Endothelial cell of umbilical vein (primary cell): ENCODE measurements at regions not wholly inside any gene's neighbourhood (a gene's known extent, or its start where the extent isn't known, plus 50 kb on each side); places are given as distances from the start of the nearest gene placed in this dataset.

ENCODE experiments used
- BruUV-seq: library from RNA; stranded (reverse); fragments of 400-500 nt; replicated peaks from 2 replicates; lab custom pipeline; 2021; lab: Mats Ljungman, UMichigan
- CTCF ChIA-PET: fragments of 300-600, 350-600 bp; sonication (Branson Sonifier 250); formaldehyde crosslinking; loops from one replicate; lab custom pipeline; 2021; ENCODE audit warnings: antibody characterized with exemption, inconsistent platforms; lab: Charles Lee
- POLR2A ChIA-PET: fragments of 300-600, 350-600 bp; sonication (Branson Sonifier 250); formaldehyde crosslinking; loops from one replicate; lab custom pipeline; 2021; ENCODE audit warnings: antibody characterized with exemption, inconsistent platforms; lab: Charles Lee
- DNase-seq: peaks from one replicate; pipeline ENCODE4 v3.0.0-alpha.2; 2011; ENCODE audit warnings: low read depth, low spot score
- FAIRE-seq: peaks from 2 replicates; lab custom pipeline; 2011; peaks lifted over from hg19 to GRCh38; lab: Jason Lieb, UNC
- H2AFZ ChIP-seq: 2 replicates; pipeline ENCODE4 v1.6.0; 2012; ENCODE audit warnings: low read depth, low read length, control low read depth, inconsistent platforms
- H3K27ac ChIP-seq: 2 replicates; pipeline ENCODE4 v1.5.1; 2011; ENCODE audit warnings: low read depth, mild to moderate bottlenecking, control low read depth, low read length, moderate library complexity; ENCODE audit not compliant: insufficient read depth
- H3K27me3 ChIP-seq, 2 experiments: 2 replicates each; pipeline versions ENCODE4 v1.6.0 to v1.6.1; 2011; ENCODE audit warnings: low read length in 2 of 2, mixed read lengths in 1 of 2; ENCODE audit not compliant: control insufficient read depth in 2 of 2, insufficient read depth in 2 of 2
- H3K36me3 ChIP-seq, 2 experiments: 2 replicates in 1 of 2; 3 replicates in 1 of 2; pipeline ENCODE4 v1.5.1; 2011; ENCODE audit warnings: low read length in 2 of 2, mild to moderate bottlenecking in 1 of 2, moderate library complexity in 1 of 2; ENCODE audit not compliant: control insufficient read depth in 2 of 2, insufficient read depth in 2 of 2; ENCODE audit errors: extremely low read depth in 1 of 2
- H3K4me1 ChIP-seq: 3 replicates; pipeline ENCODE4 v1.5.1; 2011; ENCODE audit warnings: mild to moderate bottlenecking, low read length; ENCODE audit not compliant: control insufficient read depth, insufficient read depth; ENCODE audit errors: extremely low read depth
- H3K4me2 ChIP-seq: 2 replicates; pipeline ENCODE4 v1.6.1; 2011; ENCODE audit warnings: low read length, control low read depth, mixed read lengths; ENCODE audit not compliant: insufficient read depth
- H3K4me3 ChIP-seq, 3 experiments: fragments of 200-600 bp in 1 of 3; sonication (generic), shearing (Covaris generic) in 1 of 3; replicated peaks in 1 of 3; 2 replicates each; pipeline ENCODE4 v1.5.1; 2011 to 2016; ENCODE audit warnings: control low read depth in 3 of 3, low read length in 3 of 3, mild to moderate bottlenecking in 2 of 3, inconsistent platforms in 1 of 3, low read depth in 1 of 3, moderate library complexity in 1 of 3; ENCODE audit not compliant: insufficient read depth in 1 of 3
- H3K79me2 ChIP-seq: 2 replicates; pipeline ENCODE4 v1.6.0; 2012; ENCODE audit warnings: low read length, inconsistent platforms; ENCODE audit not compliant: control insufficient read depth, insufficient read depth
- H3K9ac ChIP-seq: replicated peaks from 2 replicates; pipeline ENCODE3; 2011; ENCODE audit warnings: low read length, control low read depth; ENCODE audit not compliant: insufficient read depth; ENCODE audit errors: extremely low read depth
- H3K9me1 ChIP-seq: replicated peaks from 3 replicates; pipeline ENCODE4 v1.6.0; 2011; ENCODE audit warnings: mild to moderate bottlenecking, low read length; ENCODE audit not compliant: control insufficient read depth, insufficient read depth; ENCODE audit errors: extremely low read depth
- H3K9me3 ChIP-seq: replicated peaks from 2 replicates; pipeline ENCODE4 v1.5.1; 2012; ENCODE audit warnings: low read length, inconsistent platforms; ENCODE audit not compliant: control insufficient read depth, insufficient read depth
- H4K20me1 ChIP-seq: replicated peaks from 2 replicates; pipeline ENCODE3; 2011; ENCODE audit warnings: mild to moderate bottlenecking, low read length; ENCODE audit not compliant: control insufficient read depth, insufficient read depth; ENCODE audit errors: extremely low read depth
- EZH2 ChIP-seq: IDR thresholded peaks from 2 replicates; pipeline ENCODE4 v1.6.1; 2012; ENCODE audit warnings: borderline replicate concordance, low read depth, mild to moderate bottlenecking, moderate library complexity, low read length, inconsistent platforms; ENCODE audit not compliant: severe bottlenecking
- FOS ChIP-seq: IDR thresholded peaks from 2 replicates; pipeline ENCODE4 v1.6.1; 2011; ENCODE audit warnings: mild to moderate bottlenecking, low read length, moderate library complexity, borderline replicate concordance; ENCODE audit not compliant: insufficient read depth
- GATA2 ChIP-seq: IDR thresholded peaks from 2 replicates; pipeline ENCODE4 v1.7.0; 2011; ENCODE audit warnings: low read depth, mild to moderate bottlenecking, moderate library complexity, mixed read lengths, low read length; ENCODE audit not compliant: insufficient read length, insufficient read depth
- JUN ChIP-seq: IDR thresholded peaks from 2 replicates; pipeline ENCODE4 v1.6.1; 2011; ENCODE audit warnings: borderline replicate concordance, low read depth; ENCODE audit not compliant: insufficient read length, insufficient read depth
- MAX ChIP-seq: IDR thresholded peaks from 2 replicates; pipeline ENCODE4 v1.6.1; 2011; ENCODE audit not compliant: insufficient read depth, insufficient read length
- MYC ChIP-seq: IDR thresholded peaks from one replicate; pipeline ENCODE4 v1.6.1; 2011; ENCODE audit warnings: mild to moderate bottlenecking, low read depth, low read length
- POLR2A ChIP-seq: IDR thresholded peaks from 2 replicates; pipeline ENCODE4 v1.6.1; 2012; ENCODE audit warnings: low read depth, mild to moderate bottlenecking, control low read depth, low read length
- POLR2AphosphoS5 ChIP-seq: IDR thresholded peaks from 2 replicates; pipeline ENCODE4 v1.6.1; 2012; ENCODE audit warnings: low read depth, mild to moderate bottlenecking, control low read depth, low read length, moderate library complexity; ENCODE audit not compliant: insufficient read depth
- dilution Hi-C: fragments of 300-500 bp; cut with MboI; formaldehyde crosslinking; loops from one replicate; pipeline ENCODE4 v1.15.0; 2019; ENCODE audit warnings: low sequenced_read_pairs; ENCODE audit not compliant: extremely low pct_ligation_motif_present
- intact Hi-C: fragments of 100-400 bp; cut with micrococcal nuclease; formaldehyde crosslinking; loops from one replicate; pipeline ENCODE4 v1.10.0; 2022
- TF ChIP-seq, protein P1 (sequence below), 2 donors: IDR thresholded peaks; 1 replicate in 1 of 2; 2 replicates in 1 of 2; pipeline ENCODE4 v1.5.1; 2011; ENCODE audit warnings: low read length in 2 of 2, mild to moderate bottlenecking in 2 of 2, moderate library complexity in 2 of 2, control low read depth in 1 of 2, inconsistent platforms in 1 of 2, low read depth in 1 of 2; ENCODE audit not compliant: insufficient read depth in 1 of 2; ENCODE audit errors: extremely low read depth in 1 of 2

- no peak for TF ChIP-seq GATA2
- no peak for TF ChIP-seq MAX
- no peak for TF ChIP-seq JUN
- no peak for TF ChIP-seq FOS
- TF ChIP-seq EZH2: no peak
- no peak for TF ChIP-seq MYC
- no peak for TF ChIP-seq POLR2AphosphoS5
- TF ChIP-seq POLR2A: no peak
- TF ChIP-seq, protein P1, sequence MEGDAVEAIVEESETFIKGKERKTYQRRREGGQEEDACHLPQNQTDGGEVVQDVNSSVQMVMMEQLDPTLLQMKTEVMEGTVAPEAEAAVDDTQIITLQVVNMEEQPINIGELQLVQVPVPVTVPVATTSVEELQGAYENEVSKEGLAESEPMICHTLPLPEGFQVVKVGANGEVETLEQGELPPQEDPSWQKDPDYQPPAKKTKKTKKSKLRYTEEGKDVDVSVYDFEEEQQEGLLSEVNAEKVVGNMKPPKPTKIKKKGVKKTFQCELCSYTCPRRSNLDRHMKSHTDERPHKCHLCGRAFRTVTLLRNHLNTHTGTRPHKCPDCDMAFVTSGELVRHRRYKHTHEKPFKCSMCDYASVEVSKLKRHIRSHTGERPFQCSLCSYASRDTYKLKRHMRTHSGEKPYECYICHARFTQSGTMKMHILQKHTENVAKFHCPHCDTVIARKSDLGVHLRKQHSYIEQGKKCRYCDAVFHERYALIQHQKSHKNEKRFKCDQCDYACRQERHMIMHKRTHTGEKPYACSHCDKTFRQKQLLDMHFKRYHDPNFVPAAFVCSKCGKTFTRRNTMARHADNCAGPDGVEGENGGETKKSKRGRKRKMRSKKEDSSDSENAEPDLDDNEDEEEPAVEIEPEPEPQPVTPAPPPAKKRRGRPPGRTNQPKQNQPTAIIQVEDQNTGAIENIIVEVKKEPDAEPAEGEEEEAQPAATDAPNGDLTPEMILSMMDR (IDR thresholded peaks at IDR 0.05; ENCODE audit: extremely low read depth in 1 of 2, insufficient read depth in 1 of 2, low read depth in 1 of 2, low read length in 2 of 2): no peak
- intact Hi-C loops: no loop called here
- FAIRE-seq (no peak), DNase-seq (peak; percentile 72)
- Histone ChIP-seq H2AFZ (no peak overlapping the region), H3K4me2 (peak overlapping the region; percentile 22), H3K27me3 (no peaks in the 10 kb centered on the region), H3K4me1 (peaks cover 2% of the 10 kb centered on the region), H3K4me3 (no peak overlapping the region), H3K79me2 (no peaks in the 10 kb centered on the region), H3K9me1 (no peaks in the 10 kb centered on the region), H3K9me3 (no peaks in the 10 kb centered on the region), H4K20me1 (no peaks in the 10 kb centered on the region), H3K27ac (no peak overlapping the region), H3K9ac (no peak overlapping the region), H3K36me3 (no peaks in the 10 kb centered on the region)
- BruUV-seq: no TSS peak
- dilution Hi-C loops: no loop called here
- ChIA-PET CTCF (interaction anchor here (0.9 to 2.9 kb wide), 5 partner anchors 8 to 71 kb away, joined by 3 to 11 read pairs (median 3); no protein-coding TSS in a partner anchor), POLR2A (no interaction called here)
Measured at GRCh38 chr5:97601651-97602050, 418.6 kb upstream of the RIOK2 start.
